Vagina (tissue), 2 donors: ENCODE measurements at regions not wholly inside any gene's neighbourhood (a gene's known extent, or its start where the extent isn't known, plus 50 kb on each side); places are given as distances from the start of the nearest gene placed in this dataset.

Experiments
- DNase-seq, 2 donors: peaks; one replicate each; pipeline ENCODE4 v3.0.0-alpha.2; 2017; ENCODE audit errors: extremely low spot score in 2 of 2
- H3K27ac ChIP-seq: fragments of 200-600 bp; sonication (generic); one replicate; pipeline ENCODE4 v1.5.1; 2019
- H3K27me3 ChIP-seq: fragments of 200-600 bp; sonication (generic); one replicate; pipeline ENCODE4 v1.5.1; 2019
- H3K36me3 ChIP-seq, 2 donors: fragments of 200-600 bp; sonication (generic); one replicate each; pipeline ENCODE4 v1.5.1; 2017 to 2019
- H3K4me1 ChIP-seq: fragments of 200-600 bp; sonication (generic); one replicate; pipeline ENCODE4 v1.5.1; 2019
- H3K4me3 ChIP-seq, 2 donors: fragments of 200-600 bp; sonication (generic); 1 replicate in 1 of 2; 2 replicates in 1 of 2; pipeline ENCODE4 v1.5.1; 2016 to 2019
- H3K9me3 ChIP-seq: fragments of 200-600 bp; sonication (generic); one replicate; pipeline ENCODE4 v1.5.1; 2019
- CTCF ChIP-seq, 3 experiments: fragments of 450-650 bp in 2 of 3; fragments of 200-600 bp in 1 of 3; sonication (generic) in 1 of 3; IDR thresholded peaks; one replicate each; pipeline ENCODE4 v1.5.1; 2017 to 2019; ENCODE audit warnings: antibody characterized with exemption in 3 of 3, mild to moderate bottlenecking in 2 of 3, moderate library complexity in 2 of 3
- POLR2A ChIP-seq, 2 donors: fragments of 450-650 bp; IDR thresholded peaks; one replicate each; pipeline ENCODE4 v1.6.1; 2017; ENCODE audit warnings: antibody characterized with exemption in 2 of 2, mild to moderate bottlenecking in 2 of 2, moderate library complexity in 2 of 2
- POLR2AphosphoS5 ChIP-seq, 2 donors: sonication (generic); formaldehyde crosslinking; IDR thresholded peaks; one replicate each; pipeline ENCODE4 v1.9.0; 2017; ENCODE audit warnings: antibody characterized with exemption in 2 of 2, mild to moderate bottlenecking in 2 of 2, low read depth in 1 of 2; ENCODE audit not compliant: insufficient read depth in 1 of 2
- intact Hi-C: fragments of 100-400 bp; cut with DNase I; formaldehyde crosslinking; loops from one replicate; pipeline ENCODE4 v1.15.1; 2023

- DNase-seq = no peak
- TF ChIP-seq CTCF (IDR thresholded peaks at IDR 0.05) = no peak
- Histone ChIP-seq H3K27ac (no peak overlapping the region), H3K36me3 (no peaks in the 10 kb centered on the region), H3K27me3 (no peaks in the 10 kb centered on the region), H3K4me3 (no peak overlapping the region), H3K4me1 (no peaks in the 10 kb centered on the region), H3K9me3 (no peaks in the 10 kb centered on the region)
- intact Hi-C loops = no loop called here
Observed at GRCh38 chr3:94252316-94252715, 189.5 kb downstream of the NSUN3 start.

DNA sequence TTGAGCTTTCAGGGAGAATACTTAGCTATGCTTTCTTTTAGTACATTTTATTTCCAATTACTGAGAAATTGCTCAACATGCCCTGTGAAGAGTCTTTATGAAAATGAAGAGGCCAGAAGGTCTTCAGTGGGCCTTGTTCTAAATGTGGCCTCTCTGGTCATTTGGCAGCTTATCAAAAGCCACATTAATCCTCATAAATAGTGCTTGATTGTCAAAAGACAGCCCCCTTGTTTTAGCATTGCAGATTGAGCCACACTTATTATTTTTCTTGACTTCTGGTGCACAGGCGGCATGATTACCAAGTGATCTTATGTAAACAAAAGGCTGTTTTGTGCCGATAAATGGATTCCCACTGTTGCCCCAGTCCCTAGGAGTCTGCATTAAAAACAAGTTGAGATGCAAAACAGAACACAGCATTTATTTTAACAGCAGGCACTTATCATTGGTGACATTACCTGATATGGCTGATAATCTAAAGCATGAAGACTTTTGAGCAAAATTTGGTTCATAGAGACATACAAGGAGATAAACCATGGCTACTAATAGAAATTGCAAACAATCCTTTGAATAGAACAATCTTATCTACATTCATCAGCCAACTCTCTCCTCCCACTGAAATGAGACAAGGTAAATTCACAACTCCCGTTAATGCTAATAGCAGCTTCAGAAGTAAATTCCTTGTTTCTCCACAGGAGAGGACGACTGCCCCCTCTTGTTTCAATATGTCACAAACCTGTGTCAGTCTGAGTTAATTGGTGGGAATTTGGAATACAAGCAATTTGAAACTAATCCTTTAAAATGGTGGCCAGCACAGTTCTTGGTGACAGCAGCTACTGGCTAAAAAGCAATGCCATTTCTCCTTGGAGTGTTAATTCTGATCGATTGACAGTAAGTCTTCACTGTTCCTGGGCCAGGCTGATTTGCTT, 194.3 kb downstream of the NSUN3 start:
- no peak overlapping the region for H3K27ac ChIP-seq
- H3K36me3 ChIP-seq = no peaks in the 10 kb centered on the region
- H3K9me3 ChIP-seq = no peaks in the 10 kb centered on the region
- DNase-seq = no peak
- H3K27me3 ChIP-seq = no peaks in the 10 kb centered on the region
- no peaks in the 10 kb centered on the region for H3K4me1 ChIP-seq
- intact Hi-C loops = no loop called here
- H3K4me3 ChIP-seq = no peak overlapping the region
- TF ChIP-seq POLR2AphosphoS5 (IDR thresholded peaks at IDR 0.05; ENCODE audit: insufficient read depth in 1 of 2, low read depth in 1 of 2) = no peak
- TF ChIP-seq POLR2A (IDR thresholded peaks at IDR 0.05) = no peak
- TF ChIP-seq CTCF (IDR thresholded peaks at IDR 0.05) = no peak

GRCh38 chr3:94258851-94259250, 196.0 kb downstream of the NSUN3 start:
- TF ChIP-seq CTCF (IDR thresholded peaks at IDR 0.05) (no peak), POLR2AphosphoS5 (IDR thresholded peaks at IDR 0.05; ENCODE audit: insufficient read depth in 1 of 2, low read depth in 1 of 2) (no peak), POLR2A (IDR thresholded peaks at IDR 0.05) (no peak)
- Histone ChIP-seq H3K9me3 (no peaks in the 10 kb centered on the region), H3K27ac (no peak overlapping the region), H3K36me3 (no peaks in the 10 kb centered on the region), H3K4me3 (no peak overlapping the region), H3K27me3 (no peaks in the 10 kb centered on the region), H3K4me1 (no peaks in the 10 kb centered on the region)
- no peak for DNase-seq
- intact Hi-C loops = no loop called here

DNA sequence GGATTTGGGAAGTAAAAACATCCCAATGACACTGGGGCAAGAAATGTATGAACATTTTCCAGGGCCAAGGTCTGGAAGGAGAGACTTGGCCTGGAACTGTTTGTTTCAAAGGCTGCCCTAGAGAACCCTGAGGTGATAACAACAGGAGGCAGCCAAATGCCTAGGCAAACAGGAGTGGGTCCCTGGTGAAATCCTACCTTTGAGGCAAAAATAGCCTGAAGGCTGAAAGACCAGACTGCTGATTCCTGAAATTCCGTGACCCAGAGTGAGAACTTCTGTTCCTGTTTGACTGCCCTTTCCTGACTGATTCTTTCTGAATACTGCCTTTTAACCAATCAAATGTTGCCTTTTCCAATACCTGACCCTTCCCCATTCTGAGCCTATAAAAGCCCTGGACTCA, 196.4 kb downstream of the NSUN3 start:
- intact Hi-C loops = no loop called here
- Histone ChIP-seq H3K27ac (no peak overlapping the region), H3K27me3 (no peaks in the 10 kb centered on the region), H3K36me3 (no peaks in the 10 kb centered on the region), H3K4me3 (no peak overlapping the region), H3K9me3 (no peaks in the 10 kb centered on the region), H3K4me1 (no peaks in the 10 kb centered on the region)
- DNase-seq = no peak
- no peak for TF ChIP-seq POLR2AphosphoS5 (IDR thresholded peaks at IDR 0.05; ENCODE audit: insufficient read depth in 1 of 2, low read depth in 1 of 2)
- no peak for TF ChIP-seq CTCF (IDR thresholded peaks at IDR 0.05)
- no peak for TF ChIP-seq POLR2A (IDR thresholded peaks at IDR 0.05)

DNA sequence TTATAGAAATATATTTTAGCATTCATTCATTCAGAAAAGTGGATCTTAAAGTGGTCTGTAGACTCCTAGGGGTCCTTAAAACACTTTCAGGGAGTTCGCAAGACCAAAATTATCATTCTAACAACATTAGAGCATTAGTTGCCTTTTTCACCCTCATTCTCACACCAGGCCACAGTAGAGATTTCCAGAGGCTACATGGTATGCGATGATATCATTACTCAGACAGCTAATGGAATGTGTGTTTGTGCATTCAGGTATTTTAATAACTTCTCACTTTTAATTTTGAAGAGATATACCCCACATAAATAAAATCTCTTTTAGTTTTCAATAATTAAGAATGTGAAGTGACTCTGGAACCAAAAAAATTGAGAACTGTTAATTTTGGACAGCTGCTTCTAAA, 206.9 kb downstream of the NSUN3 start:
- intact Hi-C loops = no loop called here
- Histone ChIP-seq H3K9me3 (no peaks in the 10 kb centered on the region), H3K4me1 (no peaks in the 10 kb centered on the region), H3K27me3 (no peaks in the 10 kb centered on the region), H3K36me3 (no peaks in the 10 kb centered on the region), H3K4me3 (no peak overlapping the region), H3K27ac (no peak overlapping the region)
- no peak for DNase-seq
- no peak for TF ChIP-seq POLR2A (IDR thresholded peaks at IDR 0.05)
- TF ChIP-seq POLR2AphosphoS5 (IDR thresholded peaks at IDR 0.05; ENCODE audit: insufficient read depth in 1 of 2, low read depth in 1 of 2) = no peak
- TF ChIP-seq CTCF (IDR thresholded peaks at IDR 0.05) = no peak
